NOMO-1 treated with dmso at 0.1 percent for 144 hours (cell line): ENCODE measurements at regions not wholly inside any gene's neighbourhood (a gene's known extent, or its start where the extent isn't known, plus 50 kb on each side); places are given as distances from the start of the nearest gene placed in this dataset.

ENCODE experiments used
- DNase-seq: peaks from one replicate; lab custom pipeline; 2025; ENCODE audit not compliant: unreplicated experiment; lab: John Stamatoyannopoulos, UW

- DNase-seq = no peak
Observed at GRCh38 chr2:121007490-121007853, 271.8 kb downstream of the GLI2 start.

GRCh38 chr2:121008975-121009374 lies 273.3 kb downstream of the GLI2 start:
- no peak for DNase-seq

DNA sequence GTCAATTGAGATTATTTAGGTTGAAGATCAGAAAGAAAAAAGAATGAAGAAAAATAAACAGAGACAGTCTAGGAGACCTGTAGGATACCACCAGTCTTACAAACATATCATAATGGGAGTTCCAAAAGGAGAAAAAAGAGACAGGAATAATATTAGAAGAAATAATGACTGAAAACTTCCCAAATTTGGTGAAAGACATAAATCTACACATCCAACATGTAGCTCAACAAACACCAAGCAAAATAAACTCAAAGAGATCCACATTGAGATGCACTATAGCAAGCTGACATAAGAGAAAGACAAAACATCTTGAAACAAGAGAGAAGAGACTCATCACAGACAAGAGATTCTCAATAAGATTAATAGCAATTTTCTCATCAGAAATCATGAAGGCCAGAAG lies 274.0 kb downstream of the TFCP2L1 start:
- DNase-seq = no peak

DNA sequence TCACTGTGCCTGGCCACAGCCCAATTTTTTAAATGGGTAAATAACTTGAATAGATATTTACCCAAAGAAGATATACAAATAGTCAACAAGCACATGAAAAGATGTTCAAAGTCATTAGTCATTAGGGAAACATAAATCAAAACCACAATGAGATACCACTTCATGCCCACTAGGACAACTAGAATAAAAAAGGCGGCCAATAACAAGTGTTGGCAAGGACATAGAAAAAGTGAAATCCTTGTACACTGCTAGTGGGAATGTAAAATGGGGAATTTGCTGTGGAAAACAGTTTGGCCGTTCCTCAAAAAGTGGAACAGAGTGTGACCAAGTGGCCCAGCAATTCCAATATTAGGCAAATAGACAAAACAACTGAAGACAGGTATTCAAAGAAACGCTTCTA lies 270.1 kb downstream of the TFCP2L1 start:
- no peak for DNase-seq

GRCh38 chr2:121015971-121016485 lies 269.0 kb downstream of the TFCP2L1 start:
- DNase-seq = no peak

- DNase-seq = no peak
Observed at GRCh38 chr2:121017396-121017795, 267.6 kb downstream of the TFCP2L1 start.

GRCh38 chr2:121018136-121019061 lies 266.6 kb downstream of the TFCP2L1 start:
- no peak for DNase-seq

DNA sequence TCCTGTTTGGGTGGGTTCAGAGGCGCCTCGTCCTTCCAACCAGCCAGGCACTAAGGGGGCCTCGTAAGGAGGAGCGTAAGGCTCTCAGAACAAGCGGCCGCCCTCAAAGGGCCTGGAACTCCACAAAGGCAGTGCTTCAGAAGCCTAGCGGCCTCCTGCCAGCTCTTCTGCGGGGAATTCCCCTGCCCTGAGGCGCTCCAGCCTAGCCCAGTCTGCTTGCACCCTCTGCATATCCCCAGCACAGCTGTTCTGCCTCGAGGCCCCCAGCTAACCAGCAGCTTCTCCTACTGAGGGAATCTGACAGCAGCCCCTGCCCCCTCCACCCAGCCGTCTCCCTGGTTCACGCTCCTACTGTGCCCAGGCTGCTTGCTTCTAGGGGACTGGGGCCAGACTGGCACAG lies 265.9 kb downstream of the TFCP2L1 start:
- no peak for DNase-seq

DNA sequence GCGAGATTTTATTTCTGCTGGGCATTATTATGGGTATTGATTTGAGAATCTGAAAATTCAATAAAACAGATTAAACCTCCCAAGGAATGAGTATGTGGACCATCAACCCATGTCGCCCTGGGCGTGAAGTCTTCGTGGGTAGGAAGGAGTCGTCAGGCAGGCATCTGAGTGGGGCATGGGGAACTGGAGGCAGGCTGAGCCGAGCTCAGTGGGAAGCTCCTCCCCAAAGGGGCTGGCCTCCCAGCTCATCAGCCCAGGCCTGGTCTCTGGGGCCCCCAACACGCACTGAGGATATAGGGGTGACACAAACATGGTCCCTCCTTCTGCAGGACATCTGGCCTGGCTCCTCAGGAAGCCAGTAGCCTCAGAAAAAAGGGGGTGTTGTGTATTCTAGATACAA lies 265.2 kb downstream of the TFCP2L1 start:
- no peak for DNase-seq

- DNase-seq = no peak
Observed at GRCh38 chr2:121021685-121022084, 263.3 kb downstream of the TFCP2L1 start.

DNA sequence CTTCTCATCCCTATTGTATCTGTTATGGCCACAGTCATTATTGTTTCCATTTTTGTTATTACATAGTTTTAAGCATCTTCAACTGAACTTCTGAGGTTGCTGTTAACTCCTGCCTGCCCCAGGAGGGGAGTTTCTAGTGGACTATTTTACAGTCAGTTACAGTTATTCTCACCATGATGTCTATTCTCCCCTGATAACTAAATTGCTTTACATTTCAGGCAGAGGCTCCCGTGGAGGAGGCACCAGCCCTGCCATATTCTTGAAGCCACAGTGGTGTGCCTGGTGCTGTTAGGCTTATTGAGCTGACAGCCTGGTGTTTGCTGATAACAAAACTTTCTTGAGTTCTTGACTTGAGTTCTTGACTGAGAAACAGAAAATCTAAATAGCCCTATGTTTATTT lies 256.4 kb downstream of the TFCP2L1 start:
- no peak for DNase-seq

DNA sequence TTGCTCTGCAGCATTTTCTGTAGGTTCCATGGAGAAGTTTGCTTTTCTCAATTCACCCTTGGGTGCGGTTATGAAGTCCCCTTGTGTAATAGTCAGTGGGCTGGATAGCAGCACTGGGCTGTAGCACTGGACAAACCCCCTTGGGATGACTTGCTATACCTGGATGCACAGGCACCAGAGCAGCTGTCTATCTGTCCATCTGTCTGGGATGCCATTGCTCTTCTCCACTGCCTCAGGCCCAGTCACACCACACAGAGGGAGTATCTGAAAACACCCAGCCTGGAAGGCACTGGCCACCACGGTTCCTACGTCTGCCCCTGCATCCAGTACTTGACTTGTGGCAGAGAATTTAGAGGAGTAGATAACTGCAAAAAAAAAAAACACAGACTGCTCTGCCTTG lies 254.5 kb downstream of the TFCP2L1 start:
- DNase-seq = no peak

- no peak for DNase-seq
Observed at GRCh38 chr2:121031568-121032340, 253.2 kb downstream of the TFCP2L1 start.

DNA sequence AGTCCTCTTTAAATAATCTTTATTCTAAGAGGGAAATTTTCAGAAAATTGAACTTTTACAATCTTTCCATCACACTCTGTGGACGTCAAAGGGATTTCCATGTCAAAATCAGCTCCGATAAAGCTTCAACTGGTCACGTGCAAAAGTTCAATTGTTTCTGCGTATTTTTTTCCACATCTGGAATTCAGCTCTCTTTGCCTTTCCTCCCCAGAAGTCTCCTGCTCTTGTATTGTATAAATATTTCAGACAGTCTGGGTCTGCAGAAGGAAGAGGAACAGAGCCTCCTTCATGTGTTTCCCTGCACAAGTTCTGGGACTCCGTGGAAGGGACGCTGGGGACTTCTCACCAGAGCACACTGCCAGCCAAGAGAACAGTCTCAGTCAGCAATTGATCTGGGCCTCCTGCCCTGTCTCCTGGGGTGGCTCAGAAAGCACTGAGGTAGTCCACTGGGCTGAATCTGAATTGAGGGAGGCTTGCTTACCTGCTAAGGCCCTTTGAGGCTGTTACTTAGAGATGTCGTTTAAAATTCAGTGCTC lies 251.5 kb downstream of the TFCP2L1 start:
- no peak for DNase-seq

GRCh38 chr2:121034551-121034950 lies 250.5 kb downstream of the TFCP2L1 start:
- no peak for DNase-seq

DNA sequence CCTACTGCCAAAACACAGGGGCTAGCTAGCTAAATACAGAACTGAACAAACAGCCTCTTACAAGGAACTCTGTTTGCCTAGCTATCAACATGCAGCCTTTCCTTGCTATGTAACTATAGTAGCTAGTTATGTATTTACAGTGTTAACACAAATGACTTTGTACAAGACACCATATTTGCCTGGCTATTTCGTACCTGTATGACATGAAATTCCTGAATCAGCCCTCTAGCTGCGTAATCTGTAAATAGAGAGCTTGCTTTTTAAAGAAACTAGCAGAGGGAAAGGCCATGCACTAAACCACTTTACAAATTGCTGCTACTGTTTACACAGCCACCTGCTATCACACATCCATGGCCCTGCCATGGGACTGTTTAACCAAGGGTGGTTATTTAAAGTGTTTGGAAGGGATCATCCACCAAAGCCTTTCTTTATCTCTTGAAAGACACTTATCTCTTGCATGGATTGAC lies 248.7 kb downstream of the TFCP2L1 start:
- DNase-seq = no peak

- DNase-seq = no peak
Observed at GRCh38 chr2:121037480-121037879, 247.5 kb downstream of the TFCP2L1 start.

- no peak for DNase-seq
Observed at GRCh38 chr2:121038031-121038430, 247.0 kb downstream of the TFCP2L1 start.

DNA sequence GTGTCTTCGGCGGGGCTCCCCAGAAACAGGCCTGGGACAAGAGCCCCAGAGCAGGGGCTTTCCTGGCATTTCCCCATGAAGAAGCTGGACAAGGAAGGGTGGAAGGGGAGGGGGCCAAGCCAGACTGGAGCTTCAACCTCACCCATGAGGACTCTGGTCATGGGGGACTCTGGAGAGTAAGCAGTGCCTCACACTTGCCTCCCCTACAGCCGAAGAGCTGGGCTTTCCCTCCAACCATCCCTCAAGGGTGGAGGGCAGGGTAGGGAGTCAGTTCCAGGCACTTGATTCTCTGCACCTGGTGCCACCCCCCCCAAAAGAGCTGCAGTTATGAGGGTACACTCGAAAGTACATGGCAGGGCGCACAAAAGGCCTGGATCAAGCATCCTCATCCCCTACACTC lies 246.6 kb downstream of the TFCP2L1 start:
- no peak for DNase-seq

DNA sequence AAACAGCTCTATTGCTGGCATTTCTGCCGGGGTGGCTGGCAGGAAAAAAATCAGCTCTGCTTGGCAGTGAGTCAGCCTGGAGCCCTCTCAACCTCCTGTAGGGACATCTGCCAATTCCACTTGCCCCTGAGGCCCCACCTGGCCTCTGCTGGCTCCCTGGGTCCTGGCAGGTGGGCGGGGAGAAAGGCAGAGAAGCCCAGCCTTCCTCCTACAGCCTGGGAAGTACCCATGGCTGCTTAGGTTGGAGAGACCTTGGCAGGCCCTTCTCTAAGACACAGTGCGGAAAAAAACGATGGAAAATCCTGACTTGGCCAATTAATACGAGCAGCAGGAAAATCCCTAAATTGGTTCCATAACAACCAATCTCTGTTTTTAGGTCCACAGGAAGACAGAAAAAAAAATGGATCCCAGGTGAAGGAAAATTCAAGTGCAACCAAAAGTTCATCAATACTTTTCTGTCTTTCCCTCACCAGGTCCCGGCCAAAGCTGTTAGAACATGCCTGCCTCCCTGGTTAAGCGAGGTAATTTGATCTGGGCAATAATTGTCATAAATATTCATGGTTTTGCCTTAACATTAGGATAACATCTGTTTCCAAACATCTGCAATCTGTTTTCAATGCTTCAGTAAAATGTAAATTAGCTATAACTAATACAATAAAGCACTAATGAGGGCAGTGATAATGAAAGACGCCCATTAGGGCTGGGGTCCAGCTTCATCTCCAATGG lies 245.9 kb downstream of the TFCP2L1 start:
- DNase-seq = no peak

- no peak for DNase-seq
Observed at GRCh38 chr2:121039679-121040078, 245.3 kb downstream of the TFCP2L1 start.
